Body of pancreas (tissue), 4 donors: ENCODE measurements at regions not wholly inside any gene's neighbourhood (a gene's known extent, or its start where the extent isn't known, plus 50 kb on each side); places are given as distances from the start of the nearest gene placed in this dataset.

Experiments used
- POLR2A ChIP-seq, 3 donors: fragments of 450-650 bp; IDR thresholded peaks; one replicate each; pipeline ENCODE4 v1.6.1; 2016; ENCODE audit warnings: antibody characterized with exemption in 3 of 3, mild to moderate bottlenecking in 2 of 3
- TF ChIP-seq, protein P1 (sequence below), 7 experiments: fragments of 450-650 bp in 4 of 7; fragments of 200-600 bp in 3 of 7; sonication (generic) in 3 of 7; IDR thresholded peaks; one replicate each; pipeline ENCODE4 v1.5.1; 2016 to 2019; ENCODE audit warnings: antibody characterized with exemption in 7 of 7

DNA sequence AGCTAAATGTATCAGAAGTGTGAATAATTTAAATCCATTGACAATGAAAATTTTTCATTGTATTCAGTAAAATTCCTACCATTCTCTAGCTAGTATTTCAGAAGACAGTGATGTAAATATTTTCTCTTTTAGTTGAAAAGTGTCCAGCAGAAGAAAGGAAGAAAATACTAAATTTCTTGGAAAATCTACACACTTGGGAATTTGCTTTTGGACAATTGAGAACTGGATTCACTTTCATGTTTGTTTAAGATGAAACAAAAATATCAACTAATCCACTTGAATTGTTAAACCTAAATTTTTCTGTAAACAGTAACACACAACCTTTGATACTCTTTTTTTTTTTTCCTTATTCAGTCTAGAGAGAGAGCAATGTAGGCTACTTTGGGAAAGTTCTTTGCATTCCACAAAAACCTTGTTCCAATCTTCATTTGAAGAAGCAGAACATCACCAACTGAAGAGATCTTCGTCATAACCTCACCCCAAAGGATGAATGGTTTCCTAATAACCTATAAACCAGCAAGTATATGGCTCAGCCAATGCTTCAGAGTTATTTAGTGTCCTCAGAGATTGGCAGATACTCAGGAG, 155.1 kb upstream of the GORAB start:
- no peak for TF ChIP-seq POLR2A (IDR thresholded peaks at IDR 0.05)
- TF ChIP-seq, protein P1, sequence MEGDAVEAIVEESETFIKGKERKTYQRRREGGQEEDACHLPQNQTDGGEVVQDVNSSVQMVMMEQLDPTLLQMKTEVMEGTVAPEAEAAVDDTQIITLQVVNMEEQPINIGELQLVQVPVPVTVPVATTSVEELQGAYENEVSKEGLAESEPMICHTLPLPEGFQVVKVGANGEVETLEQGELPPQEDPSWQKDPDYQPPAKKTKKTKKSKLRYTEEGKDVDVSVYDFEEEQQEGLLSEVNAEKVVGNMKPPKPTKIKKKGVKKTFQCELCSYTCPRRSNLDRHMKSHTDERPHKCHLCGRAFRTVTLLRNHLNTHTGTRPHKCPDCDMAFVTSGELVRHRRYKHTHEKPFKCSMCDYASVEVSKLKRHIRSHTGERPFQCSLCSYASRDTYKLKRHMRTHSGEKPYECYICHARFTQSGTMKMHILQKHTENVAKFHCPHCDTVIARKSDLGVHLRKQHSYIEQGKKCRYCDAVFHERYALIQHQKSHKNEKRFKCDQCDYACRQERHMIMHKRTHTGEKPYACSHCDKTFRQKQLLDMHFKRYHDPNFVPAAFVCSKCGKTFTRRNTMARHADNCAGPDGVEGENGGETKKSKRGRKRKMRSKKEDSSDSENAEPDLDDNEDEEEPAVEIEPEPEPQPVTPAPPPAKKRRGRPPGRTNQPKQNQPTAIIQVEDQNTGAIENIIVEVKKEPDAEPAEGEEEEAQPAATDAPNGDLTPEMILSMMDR (IDR thresholded peaks at IDR 0.05) = no peak
